HG03460 (cell line): ENCODE measurements at regions not wholly inside any gene's neighbourhood (a gene's known extent, or its start where the extent isn't known, plus 50 kb on each side); places are given as distances from the start of the nearest gene placed in this dataset.

ENCODE experiments used
- ATAC-seq: cut with Tn5 transposase; IDR thresholded peaks from one replicate; pipeline ENCODE4 v1.9.1; 2021; ENCODE audit not compliant: unreplicated experiment

DNA sequence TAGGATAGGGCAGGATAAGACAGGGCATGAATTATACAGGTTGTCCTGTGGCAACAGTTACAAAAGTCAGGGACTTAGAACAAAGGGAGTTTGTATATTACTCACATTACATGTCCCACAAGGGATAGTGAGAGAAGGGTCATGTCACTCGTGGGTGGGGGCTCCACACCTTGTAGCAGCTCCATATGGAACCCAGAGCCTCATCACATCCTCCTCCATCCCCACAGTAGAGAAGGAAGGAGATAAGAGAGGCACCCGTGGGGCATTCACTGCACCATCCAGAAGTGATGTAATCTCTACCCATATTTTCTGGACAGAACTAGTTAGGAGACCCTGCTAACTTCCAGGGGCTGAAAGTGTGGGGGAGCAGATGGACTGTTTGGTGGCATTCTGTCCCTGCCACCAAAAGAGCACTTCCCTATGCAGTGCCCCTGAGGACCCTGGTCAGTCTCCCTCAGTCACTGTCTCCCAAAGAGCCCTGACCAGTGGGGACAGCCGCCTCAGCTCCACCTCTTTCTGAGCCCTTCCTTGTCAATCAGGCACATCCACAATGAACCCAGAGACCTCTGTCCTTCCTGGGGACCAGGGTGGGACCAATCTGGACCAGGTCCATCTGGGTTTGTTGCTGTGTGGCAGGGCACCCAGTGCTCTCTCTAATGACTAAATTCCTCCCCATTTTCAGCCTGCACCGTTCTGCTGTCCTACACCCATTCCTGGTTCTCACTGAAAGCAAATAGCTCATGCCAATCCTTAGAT, 154.8 kb upstream of the ETV3 start:
- ATAC-seq: no peak

DNA sequence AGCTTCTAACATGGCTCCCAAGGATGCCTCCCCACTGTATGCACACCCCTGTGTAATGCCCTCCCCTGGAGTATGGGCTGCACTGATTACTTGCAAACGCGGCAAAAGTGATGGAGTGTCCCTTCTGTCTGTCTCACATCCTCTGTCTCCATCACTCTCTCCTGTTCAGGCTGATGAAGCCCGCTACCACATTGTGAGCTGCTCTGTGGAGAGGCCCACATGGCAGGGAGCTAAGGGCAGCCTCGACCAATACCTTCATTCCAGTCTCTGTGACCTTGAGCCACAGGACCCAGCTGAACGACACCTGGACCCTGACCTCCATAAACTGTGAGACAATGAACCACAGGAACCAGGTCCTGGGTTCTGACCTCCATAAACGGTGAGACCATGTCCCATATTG, 154.1 kb upstream of the ETV3 start:
- no peak for ATAC-seq

GRCh38 chr1:157291083-157291482, 152.9 kb upstream of the ETV3 start:
- no peak for ATAC-seq

- ATAC-seq: no peak
These were observed 151.4 kb upstream of the ETV3 start for GRCh38 chr1:157289424-157290105.

GRCh38 chr1:157288996-157289395, 150.8 kb upstream of the ETV3 start:
- no peak for ATAC-seq

GRCh38 chr1:157288492-157288891, 150.3 kb upstream of the ETV3 start:
- no peak for ATAC-seq

DNA sequence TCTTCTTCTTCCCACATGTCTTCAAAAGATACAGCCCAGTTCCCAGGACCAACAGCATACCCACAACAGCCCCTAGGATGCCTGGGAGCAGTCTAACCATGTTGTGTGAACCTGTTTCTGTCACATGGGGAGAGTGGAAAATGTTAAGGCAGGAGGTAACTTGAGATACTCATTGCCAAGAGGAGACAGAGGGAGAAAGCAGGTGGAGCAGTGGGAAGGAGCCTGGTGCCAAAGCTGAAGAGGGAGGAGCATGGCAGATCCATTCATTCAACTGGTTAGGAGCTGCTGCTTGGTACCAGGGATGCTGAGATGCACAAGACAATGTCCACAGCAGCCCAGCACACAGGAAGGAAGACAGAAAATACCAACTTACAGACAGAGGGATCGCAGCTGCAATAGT, 149.8 kb upstream of the ETV3 start:
- ATAC-seq: no peak

GRCh38 chr1:157287462-157287861, 149.3 kb upstream of the ETV3 start:
- no peak for ATAC-seq

DNA sequence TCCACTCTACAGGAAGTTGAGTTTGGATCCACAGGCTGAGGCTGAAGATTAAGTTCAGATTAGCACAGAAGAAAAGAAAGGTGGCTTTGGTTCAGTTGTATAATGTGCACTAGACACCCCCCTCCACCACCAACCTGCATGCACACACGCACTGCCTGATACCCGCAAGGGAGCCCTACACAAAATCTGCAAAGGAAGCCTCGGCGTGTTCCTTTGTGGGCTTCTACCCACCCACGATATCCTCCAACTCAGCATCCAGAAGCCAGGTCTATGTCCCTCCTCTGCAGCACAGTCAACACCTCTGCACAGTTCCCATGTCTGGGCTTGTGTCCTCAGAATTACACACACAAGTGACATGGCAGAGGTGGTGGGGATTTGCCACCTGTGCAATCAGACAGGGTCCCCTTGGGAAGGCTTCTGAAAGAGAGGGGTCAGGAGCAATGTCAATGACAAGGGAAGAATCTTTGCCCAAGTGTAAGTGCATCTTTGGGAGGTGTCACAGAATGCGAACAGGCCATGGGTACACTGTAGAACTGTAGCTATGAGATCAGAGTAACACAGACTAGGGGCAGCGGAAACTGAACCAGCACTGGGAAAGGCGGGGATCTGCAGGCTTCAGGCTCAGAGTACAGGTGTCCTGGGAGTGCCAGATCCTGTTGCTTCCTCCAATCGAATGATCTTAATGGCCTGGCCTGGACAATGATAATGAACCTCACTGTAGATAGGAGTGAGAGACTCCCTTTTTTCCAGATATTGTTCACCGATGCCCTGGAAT, 148.6 kb upstream of the ETV3 start:
- ATAC-seq: no peak

GRCh38 chr1:157286096-157286495, 147.9 kb upstream of the ETV3 start:
- ATAC-seq: no peak

DNA sequence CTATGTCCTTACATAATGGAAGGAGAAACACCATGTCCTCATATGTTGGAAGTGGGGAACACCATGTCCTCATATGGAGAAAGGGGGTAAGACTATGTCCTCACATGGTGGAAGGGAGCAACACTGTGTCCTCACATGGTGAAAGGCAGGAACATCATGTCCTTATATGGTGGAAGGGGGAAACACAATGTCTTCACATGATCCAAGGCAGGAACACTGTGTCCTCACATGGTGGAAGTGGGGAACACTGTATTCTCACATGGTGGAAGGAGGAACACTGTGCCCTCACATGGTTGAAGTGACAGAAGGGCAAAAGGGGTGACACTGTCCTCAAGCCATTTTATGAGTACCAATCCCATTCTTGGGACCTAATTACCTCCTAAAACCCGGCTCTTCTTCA, 146.3 kb upstream of the ETV3 start:
- no peak for ATAC-seq

GRCh38 chr1:157279802-157280140, 141.6 kb upstream of the ETV3 start:
- ATAC-seq: no peak

DNA sequence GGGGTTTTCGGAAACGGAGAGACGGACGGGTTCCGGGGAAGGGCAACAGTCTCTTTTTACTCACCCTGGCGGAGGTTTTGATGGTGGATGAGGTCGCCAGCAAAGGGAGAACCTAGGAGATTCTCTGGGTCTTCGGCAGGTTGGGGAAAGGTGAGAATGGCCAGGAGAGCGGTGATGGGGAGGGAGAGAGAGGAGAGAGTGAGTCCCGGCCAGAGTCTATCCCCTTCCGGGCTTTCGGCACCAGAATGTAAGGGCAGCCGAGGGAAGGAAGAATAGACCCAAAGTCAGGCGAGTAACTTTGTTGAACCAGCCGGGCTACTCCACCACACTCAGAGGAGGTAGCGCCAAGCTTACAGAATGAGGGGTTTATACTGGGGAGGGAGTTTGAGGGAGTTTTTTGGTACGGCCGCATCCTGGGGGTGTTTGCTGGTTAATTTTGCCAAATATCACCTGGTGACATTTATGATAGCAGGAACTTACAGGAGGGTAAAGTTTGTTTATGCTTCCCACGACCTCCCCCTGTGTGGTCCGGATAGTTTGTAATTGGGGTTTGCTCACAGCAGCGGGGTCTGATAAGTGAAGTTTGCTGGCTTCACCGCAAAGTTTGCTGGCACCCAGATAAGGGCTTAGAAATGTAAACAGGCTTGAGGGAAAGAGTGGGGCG, 141.1 kb upstream of the ETV3 start:
- no peak for ATAC-seq

GRCh38 chr1:157278383-157279137, 140.4 kb upstream of the ETV3 start:
- no peak for ATAC-seq

GRCh38 chr1:157277913-157278312, 139.7 kb upstream of the ETV3 start:
- no peak for ATAC-seq

DNA sequence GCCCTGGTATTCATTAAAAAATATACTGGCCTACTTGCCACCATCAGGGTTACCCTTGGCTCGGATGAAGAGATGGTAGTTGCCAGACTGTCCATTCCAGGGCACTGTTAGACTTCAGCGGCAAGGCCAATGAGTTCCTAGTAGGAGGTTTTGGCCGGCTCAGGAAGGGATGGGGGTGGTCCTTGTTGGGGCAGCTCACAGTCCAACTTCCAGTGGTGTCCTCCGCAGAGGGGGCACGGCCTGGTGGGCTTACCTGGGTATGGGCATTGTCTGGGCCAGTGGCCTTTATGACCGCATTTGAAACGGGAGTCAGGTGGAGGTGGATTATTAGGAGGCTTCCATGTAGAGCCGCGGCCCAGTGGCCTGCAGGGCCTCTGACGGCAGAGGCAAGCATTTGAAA, 139.1 kb upstream of the ETV3 start:
- ATAC-seq: no peak

DNA sequence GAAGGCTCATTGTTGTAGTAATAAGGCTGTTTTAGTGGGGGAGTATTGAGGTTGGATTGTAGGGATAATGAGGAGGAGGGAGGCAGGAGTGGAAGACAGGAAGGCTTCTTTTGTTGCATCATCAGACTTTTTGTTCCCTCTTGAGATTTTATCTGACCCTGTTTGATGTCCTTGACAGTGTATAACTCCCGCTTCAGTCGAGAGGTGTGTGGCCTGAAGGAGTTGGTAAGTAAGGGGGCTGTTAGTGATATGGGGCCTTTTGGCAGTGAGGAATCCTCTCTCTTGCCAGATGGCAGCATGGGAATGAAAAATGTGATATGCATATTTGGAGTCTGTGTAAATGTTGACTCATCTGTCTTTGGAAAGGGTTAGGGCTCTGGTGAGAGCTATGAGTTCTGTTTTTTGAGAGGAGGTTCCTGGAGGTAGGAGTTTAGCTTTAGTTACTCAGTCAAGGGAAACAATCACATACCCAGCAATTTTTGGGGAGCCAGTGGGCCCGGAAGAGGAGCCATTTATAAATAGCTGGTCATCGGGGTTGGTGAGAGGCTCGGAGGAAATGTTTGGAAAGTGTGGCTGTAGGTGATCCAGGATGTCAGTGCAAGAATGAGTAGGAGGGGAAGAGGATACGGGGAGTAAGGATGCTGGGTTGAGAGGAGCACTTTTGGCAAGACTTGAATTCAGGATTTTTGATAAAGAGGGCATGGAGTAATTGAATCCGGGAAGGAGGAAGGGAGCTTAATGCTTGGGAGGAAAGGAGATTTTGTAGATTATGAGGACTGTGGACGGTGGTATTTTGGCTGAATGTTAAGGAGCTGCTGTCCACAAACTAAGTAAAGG, 136.7 kb upstream of the ETV3 start:
- ATAC-seq: no peak

DNA sequence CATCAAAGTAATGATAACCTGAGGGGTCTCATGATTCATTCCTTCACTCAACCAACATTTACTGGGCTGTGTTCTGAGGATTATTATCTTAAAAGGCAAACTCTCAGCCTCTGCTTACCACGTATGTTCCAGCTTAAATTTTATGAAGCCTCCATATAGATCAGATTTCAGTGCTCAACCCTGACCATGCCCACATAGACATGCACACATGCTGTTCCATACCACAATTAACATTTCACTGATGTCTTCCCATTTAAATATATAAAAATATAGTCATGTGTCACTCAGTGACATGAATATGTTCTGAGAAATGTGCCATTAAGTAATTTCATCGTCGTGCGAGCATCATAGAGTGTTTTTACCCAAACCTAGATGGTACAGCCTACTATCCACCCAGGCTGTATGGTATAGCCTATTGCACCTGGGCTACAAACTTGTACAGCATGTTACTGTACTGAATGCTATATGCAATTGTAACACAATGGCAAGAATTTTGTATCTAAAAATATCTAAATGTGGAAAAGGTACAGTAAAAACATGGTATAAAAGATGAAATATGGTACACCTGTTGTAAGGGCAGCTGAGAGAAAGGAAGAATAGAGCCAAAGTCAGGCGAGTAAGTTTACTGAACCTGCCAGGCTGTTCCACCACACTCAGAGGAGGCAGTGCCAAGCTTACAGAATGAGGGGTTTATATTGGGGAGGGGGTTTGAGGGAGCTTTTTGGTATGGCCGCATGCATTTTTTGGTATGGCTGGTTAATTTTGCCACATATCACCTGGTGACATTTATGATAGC, 134.7 kb upstream of the ETV3 start:
- no peak for ATAC-seq

GRCh38 chr1:157272264-157272663, 134.1 kb upstream of the ETV3 start:
- no peak for ATAC-seq
